Mammary epithelial cell (primary cell): ENCODE measurements at regions not wholly inside any gene's neighbourhood (a gene's known extent, or its start where the extent isn't known, plus 50 kb on each side); places are given as distances from the start of the nearest gene placed in this dataset.

Source experiments
- CTCF ChIP-seq, 2 donors: IDR thresholded peaks in 1 of 2; conservative IDR thresholded peaks in 1 of 2; 2 replicates each; pipeline ENCODE4 v1.5.1; 2011 to 2012; ENCODE audit warnings: inconsistent platforms in 2 of 2, low read length in 2 of 2, mild to moderate bottlenecking in 2 of 2, control low read depth in 1 of 2, low read depth in 1 of 2; ENCODE audit not compliant: insufficient read depth in 1 of 2; ENCODE audit errors: extremely low read depth in 1 of 2
- EZH2 ChIP-seq: IDR thresholded peaks from 2 replicates; pipeline ENCODE4 v1.6.1; 2012; ENCODE audit warnings: low read length, inconsistent platforms, borderline replicate concordance

GRCh38 chr3:117941015-117941414 lies 1093.6 kb downstream of the IGSF11 start:
- no peak for TF ChIP-seq EZH2
- TF ChIP-seq CTCF (conservative IDR thresholded peaks at IDR 0.05 in 1 of 2, IDR thresholded peaks at IDR 0.05 in 1 of 2; ENCODE audit: extremely low read depth in 1 of 2, insufficient read depth in 1 of 2, low read depth in 1 of 2, low read length in 2 of 2) = no peak
